WTC11 (cell line): ENCODE measurements at regions not wholly inside any gene's neighbourhood (a gene's known extent, or its start where the extent isn't known, plus 50 kb on each side); places are given as distances from the start of the nearest gene placed in this dataset.

Source experiments
- ATAC-seq: fragments of 200-7000 bp; cut with Tn5 transposase; 2 replicates; pipeline ENCODE4 v1.10.0; 2021; ENCODE audit warnings: mild to moderate bottlenecking, moderate library complexity
- CTCF ChIA-PET: fragments of 300-600 bp; sonication (Branson Sonifier 250); formaldehyde crosslinking; loops from one replicate; lab custom pipeline; 2021; ENCODE audit warnings: antibody characterized with exemption; lab: Charles Lee
- POLR2A ChIA-PET: fragments of 350-600 bp; sonication (Branson Sonifier 250); formaldehyde crosslinking; loops from one replicate; lab custom pipeline; 2021; ENCODE audit warnings: antibody characterized with exemption; lab: Charles Lee
- DNase-seq: peaks from one replicate; pipeline ENCODE4 v3.0.0; 2021; ENCODE audit warnings: low spot score
- H3K27ac Mint-ChIP-seq: 2 replicates; pipeline ENCODE4 v1.8.0; 2021; ENCODE audit warnings: mixed read lengths
- H3K27me3 Mint-ChIP-seq: 2 replicates; pipeline ENCODE4 v1.8.0; 2021; ENCODE audit warnings: low read depth, mild to moderate bottlenecking, moderate library complexity, mixed read lengths
- H3K36me3 Mint-ChIP-seq: 2 replicates; pipeline ENCODE4 v1.8.0; 2021; ENCODE audit warnings: mixed read lengths
- H3K4me1 Mint-ChIP-seq: 2 replicates; pipeline ENCODE4 v1.8.0; 2022; ENCODE audit warnings: mixed read lengths
- H3K4me3 Mint-ChIP-seq: 2 replicates; pipeline ENCODE4 v1.8.0; 2021; ENCODE audit warnings: mild to moderate bottlenecking, moderate library complexity, mixed read lengths
- H3K9me3 Mint-ChIP-seq: 2 replicates; pipeline ENCODE4 v1.8.0; 2021; ENCODE audit warnings: mixed read lengths
- FOXK1 ChIP-seq: sonication (generic); formaldehyde crosslinking; IDR thresholded peaks from 2 replicates; pipeline ENCODE4 v1.8.0; 2022; ENCODE audit warnings: mild to moderate bottlenecking, moderate library complexity, missing genetic modification reagents
- FOXP1 ChIP-seq: sonication (generic); formaldehyde crosslinking; IDR thresholded peaks from 2 replicates; pipeline ENCODE4 v1.8.0; 2022; ENCODE audit warnings: missing genetic modification reagents, mild to moderate bottlenecking, moderate library complexity, borderline replicate concordance
- GRHL2 ChIP-seq: fragments of 250-450 bp; sonication (Bioruptor Pico); IDR thresholded peaks from 2 replicates; pipeline ENCODE4 v1.8.0; 2022; ENCODE audit warnings: mild to moderate bottlenecking, moderate library complexity; ENCODE audit not compliant: insufficient replicate concordance, severe bottlenecking
- IRF2 ChIP-seq: sonication (generic); formaldehyde crosslinking; IDR thresholded peaks from 2 replicates; pipeline ENCODE4 v1.8.0; 2022; ENCODE audit warnings: low read depth, missing genetic modification reagents, borderline replicate concordance
- NFATC4 ChIP-seq: fragments of 250-450 bp; sonication (Bioruptor Pico); IDR thresholded peaks from 2 replicates; pipeline ENCODE4 v1.9.0; 2021; ENCODE audit warnings: mild to moderate bottlenecking
- NFE2L1 ChIP-seq: sonication (generic); formaldehyde crosslinking; IDR thresholded peaks from 2 replicates; pipeline ENCODE4 v1.8.1; 2023; ENCODE audit warnings: missing genetic modification reagents
- NR2C2 ChIP-seq: sonication (generic); formaldehyde crosslinking; IDR thresholded peaks from 2 replicates; pipeline ENCODE4 v1.8.0; 2022; ENCODE audit warnings: mild to moderate bottlenecking, missing genetic modification reagents
- PRRX2 ChIP-seq: fragments of 250-450 bp; sonication (Bioruptor Pico); IDR thresholded peaks from 2 replicates; pipeline ENCODE4 v1.8.0; 2021; ENCODE audit warnings: mild to moderate bottlenecking
- RORB ChIP-seq: fragments of 250-450 bp; sonication (Bioruptor Pico); IDR thresholded peaks from 2 replicates; pipeline ENCODE4 v1.9.0; 2021; ENCODE audit warnings: mild to moderate bottlenecking
- TCF7 ChIP-seq: sonication (generic); formaldehyde crosslinking; IDR thresholded peaks from 2 replicates; pipeline ENCODE4 v1.8.0; 2022; ENCODE audit warnings: mild to moderate bottlenecking, low read depth, missing genetic modification reagents, moderate library complexity
- TEAD1 ChIP-seq: sonication (generic); formaldehyde crosslinking; IDR thresholded peaks from 2 replicates; pipeline ENCODE4 v1.8.0; 2022; ENCODE audit warnings: mild to moderate bottlenecking, missing genetic modification reagents
- ZNF121 ChIP-seq: sonication (generic); formaldehyde crosslinking; IDR thresholded peaks from 2 replicates; pipeline ENCODE4 v1.8.0; 2023; ENCODE audit warnings: missing genetic modification reagents
- ZNF396 ChIP-seq: fragments of 250-450 bp; sonication (Bioruptor Pico); IDR thresholded peaks from 2 replicates; pipeline ENCODE4 v1.8.0; 2021; ENCODE audit warnings: mild to moderate bottlenecking, moderate library complexity, borderline replicate concordance
- ZNF416 ChIP-seq: fragments of 250-450 bp; sonication (Bioruptor Pico); IDR thresholded peaks from 2 replicates; pipeline ENCODE4 v1.9.0; 2021; ENCODE audit warnings: mild to moderate bottlenecking, inconsistent platforms
- ZNF423 ChIP-seq: fragments of 250-450 bp; sonication (Bioruptor Pico); IDR thresholded peaks from 2 replicates; pipeline ENCODE4 v2.1.2; 2022; ENCODE audit warnings: mild to moderate bottlenecking, moderate library complexity
- TF ChIP-seq, protein P1 (sequence below): sonication (generic); formaldehyde crosslinking; IDR thresholded peaks from 2 replicates; pipeline ENCODE4 v1.8.0; 2022; ENCODE audit warnings: mild to moderate bottlenecking, missing genetic modification reagents
- TF ChIP-seq, protein P2 (sequence below): sonication (generic); formaldehyde crosslinking; IDR thresholded peaks from 2 replicates; pipeline ENCODE4 v1.8.0; 2023; ENCODE audit warnings: missing genetic modification reagents
- TF ChIP-seq, protein P3 (sequence below): sonication (generic); formaldehyde crosslinking; IDR thresholded peaks from 2 replicates; pipeline ENCODE4 v1.8.1; 2023; ENCODE audit warnings: mild to moderate bottlenecking, missing genetic modification reagents, moderate library complexity
- TF ChIP-seq, protein P4 (sequence below): fragments of 250-450 bp; sonication (Bioruptor Pico); IDR thresholded peaks from 2 replicates; pipeline ENCODE4 v1.9.0; 2021; ENCODE audit warnings: mild to moderate bottlenecking
- TF ChIP-seq, protein P5 (sequence below): sonication (generic); formaldehyde crosslinking; IDR thresholded peaks from 2 replicates; pipeline ENCODE4 v1.8.1; 2022; ENCODE audit warnings: low read depth, missing genetic modification reagents, borderline replicate concordance
- TF ChIP-seq, protein P6 (sequence below): sonication (generic); formaldehyde crosslinking; IDR thresholded peaks from 2 replicates; pipeline ENCODE4 v1.8.1; 2023; ENCODE audit warnings: mild to moderate bottlenecking, moderate library complexity, missing genetic modification reagents
- TF ChIP-seq, protein P7 (sequence below): fragments of 250-450 bp; sonication (Bioruptor Pico); IDR thresholded peaks from 2 replicates; pipeline ENCODE4 v2.1.2; 2022; ENCODE audit warnings: mild to moderate bottlenecking, moderate library complexity
- TF ChIP-seq, protein P8 (sequence below): fragments of 200-600 bp; IDR thresholded peaks from 2 replicates; pipeline ENCODE4 v1.8.0; 2022; ENCODE audit warnings: antibody characterized with exemption

DNA sequence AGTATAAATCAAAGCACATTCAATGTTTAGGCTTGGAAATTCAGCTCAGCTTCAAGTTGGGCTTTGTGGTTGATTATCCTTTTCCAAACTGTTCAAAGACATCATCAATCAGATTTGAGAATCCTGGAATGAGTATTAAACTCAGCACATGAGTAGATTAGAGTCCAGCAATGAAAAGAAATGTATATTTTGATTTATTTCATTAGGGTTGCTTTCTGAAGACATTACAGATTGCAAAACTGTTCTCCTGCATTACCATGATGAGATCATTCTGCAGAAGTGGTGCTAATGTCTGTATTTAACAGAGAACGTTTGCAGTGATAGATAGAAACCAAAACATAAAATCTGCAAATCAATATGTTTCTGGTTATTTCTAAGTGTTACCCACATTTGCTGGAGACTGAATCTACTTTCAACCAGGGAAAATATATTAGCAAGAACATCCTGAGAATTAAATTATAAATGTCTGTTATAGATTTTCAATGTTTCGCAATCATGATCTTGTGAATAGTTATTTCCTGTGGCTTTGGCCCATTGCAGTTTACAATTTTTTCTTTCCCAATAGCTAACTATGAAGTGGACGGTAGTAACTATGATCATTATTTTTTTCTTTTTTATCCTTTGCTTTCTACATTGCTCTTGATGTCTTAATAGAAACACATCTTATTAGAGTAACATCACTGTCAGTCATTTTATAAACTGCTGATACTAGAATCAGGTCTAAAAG lies 1125.7 kb upstream of the GOT2 start (continued):
- TF ChIP-seq TEAD1 (CRISPR knock-in tag) (no peak), NFE2L1 (CRISPR knock-in tag) (no peak), FOXK1 (CRISPR knock-in tag) (no peak), PRRX2 (CRISPR knock-in tag) (no peak), ZNF423 (no peak), RORB (CRISPR knock-in tag) (no peak), ZNF121 (CRISPR knock-in tag) (no peak), NR2C2 (no peak)
- TF ChIP-seq, protein P1, sequence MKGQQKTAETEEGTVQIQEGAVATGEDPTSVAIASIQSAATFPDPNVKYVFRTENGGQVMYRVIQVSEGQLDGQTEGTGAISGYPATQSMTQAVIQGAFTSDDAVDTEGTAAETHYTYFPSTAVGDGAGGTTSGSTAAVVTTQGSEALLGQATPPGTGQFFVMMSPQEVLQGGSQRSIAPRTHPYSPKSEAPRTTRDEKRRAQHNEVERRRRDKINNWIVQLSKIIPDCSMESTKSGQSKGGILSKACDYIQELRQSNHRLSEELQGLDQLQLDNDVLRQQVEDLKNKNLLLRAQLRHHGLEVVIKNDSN (CRISPR knock-in tag) = no peak
- TF ChIP-seq, protein P2, sequence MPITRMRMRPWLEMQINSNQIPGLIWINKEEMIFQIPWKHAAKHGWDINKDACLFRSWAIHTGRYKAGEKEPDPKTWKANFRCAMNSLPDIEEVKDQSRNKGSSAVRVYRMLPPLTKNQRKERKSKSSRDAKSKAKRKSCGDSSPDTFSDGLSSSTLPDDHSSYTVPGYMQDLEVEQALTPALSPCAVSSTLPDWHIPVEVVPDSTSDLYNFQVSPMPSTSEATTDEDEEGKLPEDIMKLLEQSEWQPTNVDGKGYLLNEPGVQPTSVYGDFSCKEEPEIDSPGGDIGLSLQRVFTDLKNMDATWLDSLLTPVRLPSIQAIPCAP (CRISPR knock-in tag) = no peak
- TF ChIP-seq, all 79 proteins: peak for 0

DNA sequence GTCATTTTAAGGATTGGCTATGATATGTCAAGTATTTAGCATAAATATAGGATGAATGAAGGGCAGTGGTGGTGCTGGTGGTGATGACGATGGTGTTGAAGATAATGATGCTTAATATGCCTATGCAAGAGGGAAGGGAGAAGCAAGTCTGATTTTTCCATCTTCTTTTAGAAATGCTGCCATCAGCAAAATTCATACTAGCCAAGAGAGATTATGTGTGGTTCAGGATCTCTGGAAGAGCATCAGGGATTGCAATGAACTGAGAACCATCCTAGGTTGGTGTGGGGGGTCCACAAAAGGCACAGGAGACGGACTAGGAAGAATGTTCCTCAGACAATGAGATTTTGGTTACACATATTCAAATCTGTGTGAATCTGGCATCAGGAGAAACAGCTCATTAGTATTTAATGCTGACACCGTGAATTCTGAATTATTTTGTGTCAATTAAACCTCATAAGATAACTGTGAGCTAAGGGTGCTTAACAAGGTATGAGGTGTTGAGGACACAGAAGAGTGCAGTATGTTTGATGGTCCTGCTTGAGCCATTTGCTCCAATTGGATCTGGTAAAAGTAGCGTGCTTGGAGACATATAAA lies 1120.8 kb upstream of the GOT2 start:
- ChIA-PET POLR2A (no interaction called here), CTCF (no interaction called here)
- H3K9me3 Mint-ChIP-seq = no peaks in the 10 kb centered on the region
- H3K36me3 Mint-ChIP-seq = no peaks in the 10 kb centered on the region
- H3K27me3 Mint-ChIP-seq = no peaks in the 10 kb centered on the region
- ATAC-seq (no peak), DNase-seq (no peak)
- no peak overlapping the region for H3K27ac Mint-ChIP-seq
- TF ChIP-seq TCF7 (CRISPR knock-in tag) = no peak
- no peak for TF ChIP-seq FOXP1 (CRISPR knock-in tag)
- no peak for TF ChIP-seq ZNF416 (CRISPR knock-in tag)
- no peak for TF ChIP-seq ZNF396 (CRISPR knock-in tag)
- TF ChIP-seq, protein P3, sequence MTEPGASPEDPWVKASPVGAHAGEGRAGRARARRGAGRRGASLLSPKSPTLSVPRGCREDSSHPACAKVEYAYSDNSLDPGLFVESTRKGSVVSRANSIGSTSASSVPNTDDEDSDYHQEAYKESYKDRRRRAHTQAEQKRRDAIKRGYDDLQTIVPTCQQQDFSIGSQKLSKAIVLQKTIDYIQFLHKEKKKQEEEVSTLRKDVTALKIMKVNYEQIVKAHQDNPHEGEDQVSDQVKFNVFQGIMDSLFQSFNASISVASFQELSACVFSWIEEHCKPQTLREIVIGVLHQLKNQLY (CRISPR knock-in tag) = no peak
- TF ChIP-seq, protein P4, sequence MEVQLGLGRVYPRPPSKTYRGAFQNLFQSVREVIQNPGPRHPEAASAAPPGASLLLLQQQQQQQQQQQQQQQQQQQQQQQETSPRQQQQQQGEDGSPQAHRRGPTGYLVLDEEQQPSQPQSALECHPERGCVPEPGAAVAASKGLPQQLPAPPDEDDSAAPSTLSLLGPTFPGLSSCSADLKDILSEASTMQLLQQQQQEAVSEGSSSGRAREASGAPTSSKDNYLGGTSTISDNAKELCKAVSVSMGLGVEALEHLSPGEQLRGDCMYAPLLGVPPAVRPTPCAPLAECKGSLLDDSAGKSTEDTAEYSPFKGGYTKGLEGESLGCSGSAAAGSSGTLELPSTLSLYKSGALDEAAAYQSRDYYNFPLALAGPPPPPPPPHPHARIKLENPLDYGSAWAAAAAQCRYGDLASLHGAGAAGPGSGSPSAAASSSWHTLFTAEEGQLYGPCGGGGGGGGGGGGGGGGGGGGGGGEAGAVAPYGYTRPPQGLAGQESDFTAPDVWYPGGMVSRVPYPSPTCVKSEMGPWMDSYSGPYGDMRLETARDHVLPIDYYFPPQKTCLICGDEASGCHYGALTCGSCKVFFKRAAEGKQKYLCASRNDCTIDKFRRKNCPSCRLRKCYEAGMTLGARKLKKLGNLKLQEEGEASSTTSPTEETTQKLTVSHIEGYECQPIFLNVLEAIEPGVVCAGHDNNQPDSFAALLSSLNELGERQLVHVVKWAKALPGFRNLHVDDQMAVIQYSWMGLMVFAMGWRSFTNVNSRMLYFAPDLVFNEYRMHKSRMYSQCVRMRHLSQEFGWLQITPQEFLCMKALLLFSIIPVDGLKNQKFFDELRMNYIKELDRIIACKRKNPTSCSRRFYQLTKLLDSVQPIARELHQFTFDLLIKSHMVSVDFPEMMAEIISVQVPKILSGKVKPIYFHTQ = no peak
- no peak for TF ChIP-seq NFATC4 (CRISPR knock-in tag)
- TF ChIP-seq, protein P5, sequence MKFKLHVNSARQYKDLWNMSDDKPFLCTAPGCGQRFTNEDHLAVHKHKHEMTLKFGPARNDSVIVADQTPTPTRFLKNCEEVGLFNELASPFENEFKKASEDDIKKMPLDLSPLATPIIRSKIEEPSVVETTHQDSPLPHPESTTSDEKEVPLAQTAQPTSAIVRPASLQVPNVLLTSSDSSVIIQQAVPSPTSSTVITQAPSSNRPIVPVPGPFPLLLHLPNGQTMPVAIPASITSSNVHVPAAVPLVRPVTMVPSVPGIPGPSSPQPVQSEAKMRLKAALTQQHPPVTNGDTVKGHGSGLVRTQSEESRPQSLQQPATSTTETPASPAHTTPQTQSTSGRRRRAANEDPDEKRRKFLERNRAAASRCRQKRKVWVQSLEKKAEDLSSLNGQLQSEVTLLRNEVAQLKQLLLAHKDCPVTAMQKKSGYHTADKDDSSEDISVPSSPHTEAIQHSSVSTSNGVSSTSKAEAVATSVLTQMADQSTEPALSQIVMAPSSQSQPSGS (CRISPR knock-in tag) = no peak
- TF ChIP-seq, protein P6, sequence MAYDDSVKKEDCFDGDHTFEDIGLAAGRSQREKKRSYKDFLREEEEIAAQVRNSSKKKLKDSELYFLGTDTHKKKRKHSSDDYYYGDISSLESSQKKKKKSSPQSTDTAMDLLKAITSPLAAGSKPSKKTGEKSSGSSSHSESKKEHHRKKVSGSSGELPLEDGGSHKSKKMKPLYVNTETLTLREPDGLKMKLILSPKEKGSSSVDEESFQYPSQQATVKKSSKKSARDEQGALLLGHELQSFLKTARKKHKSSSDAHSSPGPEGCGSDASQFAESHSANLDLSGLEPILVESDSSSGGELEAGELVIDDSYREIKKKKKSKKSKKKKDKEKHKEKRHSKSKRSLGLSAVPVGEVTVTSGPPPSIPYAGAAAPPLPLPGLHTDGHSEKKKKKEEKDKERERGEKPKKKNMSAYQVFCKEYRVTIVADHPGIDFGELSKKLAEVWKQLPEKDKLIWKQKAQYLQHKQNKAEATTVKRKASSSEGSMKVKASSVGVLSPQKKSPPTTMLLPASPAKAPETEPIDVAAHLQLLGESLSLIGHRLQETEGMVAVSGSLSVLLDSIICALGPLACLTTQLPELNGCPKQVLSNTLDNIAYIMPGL (CRISPR knock-in tag) = no peak
- TF ChIP-seq IRF2 (CRISPR knock-in tag) = no peak
- TF ChIP-seq, protein P7, sequence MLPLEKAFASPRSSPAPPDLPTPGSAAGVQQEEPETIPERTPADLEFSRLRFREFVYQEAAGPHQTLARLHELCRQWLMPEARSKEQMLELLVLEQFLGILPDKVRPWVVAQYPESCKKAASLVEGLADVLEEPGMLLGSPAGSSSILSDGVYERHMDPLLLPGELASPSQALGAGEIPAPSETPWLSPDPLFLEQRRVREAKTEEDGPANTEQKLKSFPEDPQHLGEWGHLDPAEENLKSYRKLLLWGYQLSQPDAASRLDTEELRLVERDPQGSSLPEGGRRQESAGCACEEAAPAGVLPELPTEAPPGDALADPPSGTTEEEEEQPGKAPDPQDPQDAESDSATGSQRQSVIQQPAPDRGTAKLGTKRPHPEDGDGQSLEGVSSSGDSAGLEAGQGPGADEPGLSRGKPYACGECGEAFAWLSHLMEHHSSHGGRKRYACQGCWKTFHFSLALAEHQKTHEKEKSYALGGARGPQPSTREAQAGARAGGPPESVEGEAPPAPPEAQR = no peak
- TF ChIP-seq, protein P2 (CRISPR knock-in tag) = no peak
- TF ChIP-seq, protein P8, sequence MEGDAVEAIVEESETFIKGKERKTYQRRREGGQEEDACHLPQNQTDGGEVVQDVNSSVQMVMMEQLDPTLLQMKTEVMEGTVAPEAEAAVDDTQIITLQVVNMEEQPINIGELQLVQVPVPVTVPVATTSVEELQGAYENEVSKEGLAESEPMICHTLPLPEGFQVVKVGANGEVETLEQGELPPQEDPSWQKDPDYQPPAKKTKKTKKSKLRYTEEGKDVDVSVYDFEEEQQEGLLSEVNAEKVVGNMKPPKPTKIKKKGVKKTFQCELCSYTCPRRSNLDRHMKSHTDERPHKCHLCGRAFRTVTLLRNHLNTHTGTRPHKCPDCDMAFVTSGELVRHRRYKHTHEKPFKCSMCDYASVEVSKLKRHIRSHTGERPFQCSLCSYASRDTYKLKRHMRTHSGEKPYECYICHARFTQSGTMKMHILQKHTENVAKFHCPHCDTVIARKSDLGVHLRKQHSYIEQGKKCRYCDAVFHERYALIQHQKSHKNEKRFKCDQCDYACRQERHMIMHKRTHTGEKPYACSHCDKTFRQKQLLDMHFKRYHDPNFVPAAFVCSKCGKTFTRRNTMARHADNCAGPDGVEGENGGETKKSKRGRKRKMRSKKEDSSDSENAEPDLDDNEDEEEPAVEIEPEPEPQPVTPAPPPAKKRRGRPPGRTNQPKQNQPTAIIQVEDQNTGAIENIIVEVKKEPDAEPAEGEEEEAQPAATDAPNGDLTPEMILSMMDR = no peak
- no peak for TF ChIP-seq GRHL2 (CRISPR knock-in tag)
- no peak overlapping the region for H3K4me3 Mint-ChIP-seq
- peaks cover 8% of the 10 kb centered on the region for H3K4me1 Mint-ChIP-seq
